ENCODE measurements at regions not wholly inside any gene's neighbourhood (a gene's known extent, or its start where the extent isn't known, plus 50 kb on each side); places are given as distances from the start of the nearest gene placed in this dataset.

- Histone ChIP-seq H3K27ac (no peak overlapping the region), H3K9me3 (no peaks in the 10 kb centered on the region), H3K4me3 (no peak overlapping the region), H3K36me3 (no peaks in the 10 kb centered on the region), H3K27me3 (no peaks in the 10 kb centered on the region), H3K4me1 (no peaks in the 10 kb centered on the region)
- ATAC-seq (no peak), DNase-seq (no peak)
- TF ChIP-seq CTCF (IDR thresholded peaks at IDR 0.05), result no peak
- intact Hi-C loops (cut with DNase I), result no loop called here
Measured at GRCh38 chr4:156158747-156159146, 205.1 kb upstream of the CTSO start.

- ATAC-seq (no peak), DNase-seq (no peak)
- no peaks in the 10 kb centered on the region for H3K4me1 ChIP-seq
- no peaks in the 10 kb centered on the region for H3K36me3 ChIP-seq
- no peak overlapping the region for H3K27ac ChIP-seq
- no peaks in the 10 kb centered on the region for H3K27me3 ChIP-seq
- intact Hi-C loops (cut with DNase I), result no loop called here
- H3K9me3 ChIP-seq, result no peaks in the 10 kb centered on the region
- H3K4me3 ChIP-seq, result no peak overlapping the region
- TF ChIP-seq CTCF (IDR thresholded peaks at IDR 0.05), result no peak
Measured at GRCh38 chr4:156154978-156155377, 201.3 kb upstream of the CTSO start.

- intact Hi-C loops (cut with DNase I), result no loop called here
- Histone ChIP-seq H3K9me3 (no peaks in the 10 kb centered on the region), H3K4me3 (no peak overlapping the region), H3K36me3 (no peaks in the 10 kb centered on the region), H3K4me1 (no peaks in the 10 kb centered on the region), H3K27me3 (no peaks in the 10 kb centered on the region), H3K27ac (no peak overlapping the region)
- DNase-seq, result no peak
- ATAC-seq, result no peak
- no peak for TF ChIP-seq CTCF (IDR thresholded peaks at IDR 0.05)
Measured at GRCh38 chr4:156146571-156146970, 192.9 kb upstream of the CTSO start.

GRCh38 chr4:156144961-156145360 lies 191.3 kb upstream of the CTSO start:
- no peak overlapping the region for H3K4me3 ChIP-seq
- intact Hi-C loops (cut with DNase I), result no loop called here
- ATAC-seq (no peak), DNase-seq (no peak)
- H3K4me1 ChIP-seq, result no peaks in the 10 kb centered on the region
- no peaks in the 10 kb centered on the region for H3K9me3 ChIP-seq
- no peak for TF ChIP-seq CTCF (IDR thresholded peaks at IDR 0.05)
- H3K27me3 ChIP-seq, result no peaks in the 10 kb centered on the region
- H3K27ac ChIP-seq, result no peak overlapping the region
- H3K36me3 ChIP-seq, result no peaks in the 10 kb centered on the region

- Histone ChIP-seq H3K9me3 (no peaks in the 10 kb centered on the region), H3K4me3 (no peak overlapping the region), H3K27me3 (no peaks in the 10 kb centered on the region), H3K36me3 (no peaks in the 10 kb centered on the region), H3K27ac (no peak overlapping the region), H3K4me1 (no peaks in the 10 kb centered on the region)
- no peak for DNase-seq
- no peak for TF ChIP-seq CTCF (IDR thresholded peaks at IDR 0.05)
- ATAC-seq, result no peak
- intact Hi-C loops (cut with DNase I), result no loop called here
Measured at GRCh38 chr4:156138781-156139280, 185.2 kb upstream of the CTSO start.
